K562 (cell line): ENCODE measurements at regions not wholly inside any gene's neighbourhood (a gene's known extent, or its start where the extent isn't known, plus 50 kb on each side); places are given as distances from the start of the nearest gene placed in this dataset.

Experiments
- ATAC-seq: fragments of 200-7000 bp; cut with Tn5 transposase; 3 replicates; pipeline ENCODE4 v1.9.1; 2020; ENCODE audit warnings: moderate library complexity
- BruUV-seq: library from RNA; stranded (reverse); fragments of 400-500 nt; replicated peaks from 2 replicates; lab custom pipeline; 2021; lab: Mats Ljungman, UMichigan
- CTCF ChIA-PET: fragments of 300-600 bp; formaldehyde crosslinking; extraction: SDS; loops from one replicate; lab custom pipeline; 2021; ENCODE audit warnings: low intra/inter-chr PET ratio; lab: Yijun Ruan, JAX
- POLR2A ChIA-PET: fragments of 300-600, 350-650 bp; sonication (Branson Sonifier 250); formaldehyde crosslinking; extraction: SDS; loops from one replicate; lab custom pipeline; 2021; ENCODE audit warnings: antibody characterized with exemption, inconsistent platforms; lab: Yijun Ruan, JAX
- DNase-seq, 4 experiments: peaks; one replicate each; pipeline versions ENCODE4 v3.0.0 to v3.0.0-alpha.2; 2011 to 2018; ENCODE audit warnings: low spot score in 3 of 4, mixed read lengths in 3 of 4; ENCODE audit errors: extremely low read depth in 1 of 4
- FAIRE-seq: peaks from 2 replicates; lab custom pipeline; 2011; peaks lifted over from hg19 to GRCh38; lab: Jason Lieb, UNC
- H2AFZ ChIP-seq: 2 replicates; pipeline ENCODE4 v1.6.0; 2011; ENCODE audit warnings: low read depth, low read length, control low read depth, inconsistent platforms
- H3K27ac ChIP-seq: fragments of 200-600 bp; 3 replicates; pipeline ENCODE4 v1.8.0; 2011; ENCODE audit warnings: low read depth, mild to moderate bottlenecking, control low read depth, inconsistent platforms, low read length, moderate library complexity, mixed read lengths; ENCODE audit errors: extremely low read depth
- H3K27me3 ChIP-seq, 2 experiments: fragments of 300-600 bp in 1 of 2; 2 replicates in 1 of 2; 3 replicates in 1 of 2; pipeline versions ENCODE4 v1.6.0 to v1.8.0; 2011; ENCODE audit warnings: inconsistent platforms in 2 of 2, low read length in 2 of 2, mild to moderate bottlenecking in 1 of 2, mixed read lengths in 1 of 2, moderate library complexity in 1 of 2; ENCODE audit not compliant: control insufficient read depth in 2 of 2, insufficient read depth in 2 of 2
- H3K36me3 ChIP-seq: fragments of 300-600 bp; 3 replicates; pipeline ENCODE4 v1.8.0; 2011; ENCODE audit warnings: mild to moderate bottlenecking, low read length, inconsistent platforms; ENCODE audit not compliant: control insufficient read depth, insufficient read depth
- H3K4me1 ChIP-seq, 2 experiments: fragments of 200-600 bp in 1 of 2; replicated peaks in 1 of 2; 2 replicates in 1 of 2; 3 replicates in 1 of 2; pipeline versions ENCODE4 v1.5.1 to v1.8.0; 2011; ENCODE audit warnings: inconsistent platforms in 2 of 2, low read length in 2 of 2, mild to moderate bottlenecking in 1 of 2, mixed read lengths in 1 of 2, moderate library complexity in 1 of 2; ENCODE audit not compliant: control insufficient read depth in 2 of 2, insufficient read depth in 2 of 2
- H3K4me2 ChIP-seq: 2 replicates; pipeline ENCODE4 v1.6.1; 2011; ENCODE audit warnings: low read length, control low read depth, inconsistent platforms, mixed read lengths; ENCODE audit not compliant: insufficient read depth
- H3K4me3 ChIP-seq: fragments of 200-600 bp; sonication (generic), shearing (Covaris generic); 2 replicates; pipeline ENCODE4 v1.5.1; 2016; ENCODE audit warnings: control low read depth, inconsistent platforms
- H3K79me2 ChIP-seq: fragments of 200-600 bp; 3 replicates; pipeline ENCODE4 v1.8.0; 2011; ENCODE audit warnings: low read length, inconsistent platforms; ENCODE audit not compliant: control insufficient read depth, insufficient read depth
- H3K9ac ChIP-seq, 2 experiments: 2 replicates each; pipeline versions ENCODE4 v1.6.0 to v1.6.1; 2011; ENCODE audit warnings: low read depth in 2 of 2, low read length in 2 of 2, control low read depth in 1 of 2, inconsistent platforms in 1 of 2, mild to moderate bottlenecking in 1 of 2, mixed read lengths in 1 of 2; ENCODE audit not compliant: insufficient read depth in 1 of 2
- H3K9me1 ChIP-seq: one replicate; pipeline ENCODE4 v1.6.0; 2011; ENCODE audit warnings: inconsistent platforms, mild to moderate bottlenecking, low read length, moderate library complexity; ENCODE audit not compliant: control insufficient read depth, insufficient read depth
- H3K9me3 ChIP-seq: replicated peaks from 2 replicates; pipeline ENCODE4 v1.5.1; 2011; ENCODE audit warnings: low read depth, low read length, inconsistent platforms; ENCODE audit not compliant: control insufficient read depth, insufficient read depth
- H4K20me1 ChIP-seq: replicated peaks from 2 replicates; pipeline ENCODE4 v1.6.1; 2011; ENCODE audit warnings: low read length, inconsistent platforms, mixed read lengths; ENCODE audit not compliant: control insufficient read depth, insufficient read depth
- GTF2E2 ChIP-seq: fragments of 200-800 bp; sonication (Bioruptor generic); IDR thresholded peaks from 2 replicates; pipeline ENCODE4 v1.6.1; 2016; ENCODE audit warnings: missing genetic modification characterization, missing compliant biosample characterization
- HDAC6 ChIP-seq: IDR thresholded peaks from 2 replicates; pipeline ENCODE4 v1.6.1; 2012; ENCODE audit warnings: low read depth, mild to moderate bottlenecking, control low read depth, inconsistent platforms, low read length, moderate library complexity
- NEUROD1 ChIP-seq: fragments of 150-350 bp; IDR thresholded peaks from 2 replicates; pipeline ENCODE4 v1.6.1; 2014; ENCODE audit warnings: borderline replicate concordance, low read length, low read depth; ENCODE audit not compliant: partially characterized antibody
- PHTF2 ChIP-seq: fragments of 250-450 bp; sonication (Bioruptor Pico); IDR thresholded peaks from 2 replicates; pipeline ENCODE4 v1.5.0; 2021; ENCODE audit warnings: mild to moderate bottlenecking
- POLR3A ChIP-seq: IDR thresholded peaks from 2 replicates; pipeline ENCODE4 v1.6.1; 2011; ENCODE audit warnings: borderline replicate concordance, mild to moderate bottlenecking, moderate library complexity; ENCODE audit not compliant: insufficient read length, insufficient read depth; ENCODE audit errors: extremely low read depth
- SMARCA5 ChIP-seq: fragments of 450-650 bp; IDR thresholded peaks from 2 replicates; pipeline ENCODE4 v1.6.1; 2016
- TOE1 ChIP-seq, 2 experiments: fragments of 450-650 bp in 1 of 2; sonication (generic) in 1 of 2; formaldehyde crosslinking in 1 of 2; IDR thresholded peaks; 2 replicates each; pipeline versions ENCODE4 v1.7.1 to v1.8.0; 2016 to 2022; ENCODE audit warnings: borderline replicate concordance in 2 of 2, mild to moderate bottlenecking in 2 of 2, antibody characterized with exemption in 1 of 2, inconsistent platforms in 1 of 2, low read depth in 1 of 2, missing genetic modification reagents in 1 of 2, moderate library complexity in 1 of 2
- ZNF165 ChIP-seq: fragments of 250-450 bp; sonication (Bioruptor Pico); IDR thresholded peaks from 2 replicates; pipeline ENCODE4 v1.4.0; 2020; ENCODE audit warnings: borderline replicate concordance
- ZNF311 ChIP-seq: fragments of 250-450 bp; sonication (Bioruptor Pico); IDR thresholded peaks from 2 replicates; pipeline ENCODE4 v1.4.0; 2020; ENCODE audit warnings: mild to moderate bottlenecking, moderate library complexity
- ZNF551 ChIP-seq: fragments of 250-450 bp; sonication (Bioruptor Pico); IDR thresholded peaks from 2 replicates; pipeline ENCODE4 v1.5.0; 2021; ENCODE audit warnings: mild to moderate bottlenecking, moderate library complexity
- WGBS: fragments of 100-300 bp; shearing (Covaris generic); methylation state at CpG from one replicate; pipeline ENCODE4 v1.1.6; 2016; ENCODE audit warnings: low coverage, mixed read lengths; ENCODE audit not compliant: insufficient coverage; ENCODE audit errors: missing lambda C conversion rate; 5-methylcytosine and 5-hydroxymethylcytosine counted together
- in situ Hi-C: fragments of 300-500 bp; cut with MboI; formaldehyde crosslinking; loops from 4 replicates; pipeline ENCODE4 v1.15.0; 2018; ENCODE audit warnings: inconsistent platforms, mixed read lengths
- intact Hi-C: fragments of 100-400 bp; cut with micrococcal nuclease; formaldehyde crosslinking; loops from 2 replicates; pipeline ENCODE4 v1.14.2; 2022
- TF ChIP-seq, protein P1 (sequence below), 2 experiments: fragments of 450-650 bp; formaldehyde crosslinking in 1 of 2; IDR thresholded peaks; 2 replicates each; pipeline versions ENCODE4 v1.4.0 to v1.6.1; 2014 to 2020; ENCODE audit warnings: mild to moderate bottlenecking in 2 of 2, borderline replicate concordance in 1 of 2, low read depth in 1 of 2
- TF ChIP-seq, protein P2 (sequence below): fragments of 250-450 bp; sonication (Bioruptor Pico); IDR thresholded peaks from 2 replicates; pipeline ENCODE4 v1.8.0; 2021; ENCODE audit warnings: moderate library complexity, mild to moderate bottlenecking, inconsistent platforms

DNA sequence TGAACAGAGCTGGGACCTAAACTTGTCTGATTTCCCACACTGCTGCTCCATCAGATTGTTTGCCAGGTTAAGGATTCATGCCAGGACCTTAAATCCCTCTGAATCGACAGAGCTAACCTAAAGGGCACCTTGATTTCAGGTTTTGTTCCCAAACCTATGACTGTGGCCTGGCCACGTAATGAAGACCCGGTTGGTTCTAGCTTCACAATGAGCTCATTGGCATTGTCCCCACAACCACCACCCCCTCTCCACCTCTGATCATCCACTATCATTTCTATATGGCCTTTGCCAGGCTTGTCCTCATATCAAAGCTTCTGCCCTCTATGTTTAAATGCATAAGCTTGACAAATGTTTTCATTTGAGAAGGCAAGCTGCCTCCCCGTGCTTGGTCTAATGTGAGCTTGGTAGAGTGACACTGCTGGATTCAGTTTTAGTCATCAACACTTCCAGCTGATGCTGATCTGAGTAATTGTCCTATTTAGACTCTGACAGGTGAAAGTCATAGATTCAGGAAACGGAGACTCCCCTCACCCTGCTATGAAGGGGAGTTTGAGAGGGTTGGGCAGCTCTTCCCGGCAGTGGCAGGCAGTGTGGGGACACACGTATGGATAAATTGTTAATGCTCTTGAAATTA is 407.1 kb upstream of the CFAP20DC start:
- DNase-seq (no peak), FAIRE-seq (no peak)
- TF ChIP-seq ZNF311 (CRISPR knock-in tag) (no peak), POLR3A (no peak), SMARCA5 (no peak), NEUROD1 (no peak), PHTF2 (CRISPR knock-in tag) (no peak), TOE1 (IDR thresholded peaks at IDR 0.05; ENCODE audit: borderline replicate concordance) (no peak), TOE1 (CRISPR knock-in tag; IDR thresholded peaks at IDR 0.05; ENCODE audit: borderline replicate concordance, low read depth) (no peak), ZNF551 (CRISPR knock-in tag) (no peak), HDAC6 (no peak), ZNF165 (CRISPR knock-in tag) (no peak), GTF2E2 (tag) (no peak)
- TF ChIP-seq, protein P1, sequence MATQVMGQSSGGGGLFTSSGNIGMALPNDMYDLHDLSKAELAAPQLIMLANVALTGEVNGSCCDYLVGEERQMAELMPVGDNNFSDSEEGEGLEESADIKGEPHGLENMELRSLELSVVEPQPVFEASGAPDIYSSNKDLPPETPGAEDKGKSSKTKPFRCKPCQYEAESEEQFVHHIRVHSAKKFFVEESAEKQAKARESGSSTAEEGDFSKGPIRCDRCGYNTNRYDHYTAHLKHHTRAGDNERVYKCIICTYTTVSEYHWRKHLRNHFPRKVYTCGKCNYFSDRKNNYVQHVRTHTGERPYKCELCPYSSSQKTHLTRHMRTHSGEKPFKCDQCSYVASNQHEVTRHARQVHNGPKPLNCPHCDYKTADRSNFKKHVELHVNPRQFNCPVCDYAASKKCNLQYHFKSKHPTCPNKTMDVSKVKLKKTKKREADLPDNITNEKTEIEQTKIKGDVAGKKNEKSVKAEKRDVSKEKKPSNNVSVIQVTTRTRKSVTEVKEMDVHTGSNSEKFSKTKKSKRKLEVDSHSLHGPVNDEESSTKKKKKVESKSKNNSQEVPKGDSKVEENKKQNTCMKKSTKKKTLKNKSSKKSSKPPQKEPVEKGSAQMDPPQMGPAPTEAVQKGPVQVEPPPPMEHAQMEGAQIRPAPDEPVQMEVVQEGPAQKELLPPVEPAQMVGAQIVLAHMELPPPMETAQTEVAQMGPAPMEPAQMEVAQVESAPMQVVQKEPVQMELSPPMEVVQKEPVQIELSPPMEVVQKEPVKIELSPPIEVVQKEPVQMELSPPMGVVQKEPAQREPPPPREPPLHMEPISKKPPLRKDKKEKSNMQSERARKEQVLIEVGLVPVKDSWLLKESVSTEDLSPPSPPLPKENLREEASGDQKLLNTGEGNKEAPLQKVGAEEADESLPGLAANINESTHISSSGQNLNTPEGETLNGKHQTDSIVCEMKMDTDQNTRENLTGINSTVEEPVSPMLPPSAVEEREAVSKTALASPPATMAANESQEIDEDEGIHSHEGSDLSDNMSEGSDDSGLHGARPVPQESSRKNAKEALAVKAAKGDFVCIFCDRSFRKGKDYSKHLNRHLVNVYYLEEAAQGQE (IDR thresholded peaks at IDR 0.05; ENCODE audit: borderline replicate concordance) = no peak
- TF ChIP-seq, protein P1 (CRISPR knock-in tag; IDR thresholded peaks at IDR 0.05; ENCODE audit: low read depth) = no peak
- TF ChIP-seq, protein P2, sequence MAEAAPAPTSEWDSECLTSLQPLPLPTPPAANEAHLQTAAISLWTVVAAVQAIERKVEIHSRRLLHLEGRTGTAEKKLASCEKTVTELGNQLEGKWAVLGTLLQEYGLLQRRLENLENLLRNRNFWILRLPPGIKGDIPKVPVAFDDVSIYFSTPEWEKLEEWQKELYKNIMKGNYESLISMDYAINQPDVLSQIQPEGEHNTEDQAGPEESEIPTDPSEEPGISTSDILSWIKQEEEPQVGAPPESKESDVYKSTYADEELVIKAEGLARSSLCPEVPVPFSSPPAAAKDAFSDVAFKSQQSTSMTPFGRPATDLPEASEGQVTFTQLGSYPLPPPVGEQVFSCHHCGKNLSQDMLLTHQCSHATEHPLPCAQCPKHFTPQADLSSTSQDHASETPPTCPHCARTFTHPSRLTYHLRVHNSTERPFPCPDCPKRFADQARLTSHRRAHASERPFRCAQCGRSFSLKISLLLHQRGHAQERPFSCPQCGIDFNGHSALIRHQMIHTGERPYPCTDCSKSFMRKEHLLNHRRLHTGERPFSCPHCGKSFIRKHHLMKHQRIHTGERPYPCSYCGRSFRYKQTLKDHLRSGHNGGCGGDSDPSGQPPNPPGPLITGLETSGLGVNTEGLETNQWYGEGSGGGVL (CRISPR knock-in tag) = no peak

More for the DNA sequence above, 407.1 kb upstream of the CFAP20DC start:
- no peak for ATAC-seq
- H3K4me2 ChIP-seq = no peak overlapping the region
- no peaks in the 10 kb centered on the region for H3K9me1 ChIP-seq
- no peaks in the 10 kb centered on the region for H3K79me2 ChIP-seq
- WGBS = 2% methylated on average over 6 of the region's 7 CpGs
- H3K4me3 ChIP-seq = no peak overlapping the region
- no peaks in the 10 kb centered on the region for H3K4me1 ChIP-seq
- CTCF ChIA-PET = no interaction called here
- intact Hi-C loops = no loop called here
- in situ Hi-C loops = no loop called here
- BruUV-seq = no TSS peak
- no peak overlapping the region for H3K27ac ChIP-seq
- no peaks in the 10 kb centered on the region for H3K36me3 ChIP-seq
- H3K27me3 ChIP-seq = no peaks in the 10 kb centered on the region
- no peaks in the 10 kb centered on the region for H3K9me3 ChIP-seq
- POLR2A ChIA-PET = no interaction called here
- H4K20me1 ChIP-seq = no peaks in the 10 kb centered on the region
- H3K9ac ChIP-seq = no peak overlapping the region
- no peak overlapping the region for H2AFZ ChIP-seq
